K562 (cell line): ENCODE measurements at regions not wholly inside any gene's neighbourhood (a gene's known extent, or its start where the extent isn't known, plus 50 kb on each side); places are given as distances from the start of the nearest gene placed in this dataset.

Source experiments
- GABPA ChIP-seq: fragments of 200-800 bp; sonication (Bioruptor generic); conservative IDR thresholded peaks from 2 replicates; pipeline ENCODE4 v1.6.1; 2016; ENCODE audit warnings: low read depth, missing genetic modification characterization, missing compliant biosample characterization
- L3MBTL2 ChIP-seq: fragments of 450-650 bp; IDR thresholded peaks from 2 replicates; pipeline ENCODE4 v1.6.1; 2016; ENCODE audit warnings: mild to moderate bottlenecking, moderate library complexity
- MEIS2 ChIP-seq: fragments of 450-650 bp; IDR thresholded peaks from 2 replicates; pipeline ENCODE4 v1.6.1; 2014; ENCODE audit warnings: mild to moderate bottlenecking; ENCODE audit not compliant: partially characterized antibody
- MYC ChIP-seq, 2 experiments: fragments of 250-450 bp in 1 of 2; sonication (Bioruptor Pico) in 1 of 2; IDR thresholded peaks; 2 replicates each; pipeline versions ENCODE4 v1.5.1 to v1.6.1; 2012 to 2021; ENCODE audit warnings: low read depth in 2 of 2, borderline replicate concordance in 1 of 2, improper control_type of control experiment in 1 of 2, low read length in 1 of 2, mild to moderate bottlenecking in 1 of 2, moderate library complexity in 1 of 2
- RBM14 ChIP-seq: fragments of 200-400 bp; formaldehyde crosslinking; IDR thresholded peaks from 2 replicates; pipeline ENCODE4 v1.6.1; 2018; ENCODE audit warnings: low read depth, mild to moderate bottlenecking, low read length, moderate library complexity, borderline replicate concordance; ENCODE audit not compliant: insufficient read depth
- THAP12 ChIP-seq: fragments of 250-450 bp; sonication (Bioruptor Pico); IDR thresholded peaks from 2 replicates; pipeline ENCODE4 v1.9.0; 2021; ENCODE audit warnings: mild to moderate bottlenecking, inconsistent platforms
- UBTF ChIP-seq, 2 experiments: IDR thresholded peaks; 2 replicates each; pipeline ENCODE4 v1.6.1; 2012; ENCODE audit warnings: improper control_type of control experiment in 2 of 2, low read depth in 2 of 2, low read length in 2 of 2, borderline replicate concordance in 1 of 2
- TF ChIP-seq, protein P1 (sequence below): sonication (generic); formaldehyde crosslinking; IDR thresholded peaks from 2 replicates; pipeline ENCODE4 v1.8.1; 2022; ENCODE audit warnings: missing genetic modification reagents

DNA sequence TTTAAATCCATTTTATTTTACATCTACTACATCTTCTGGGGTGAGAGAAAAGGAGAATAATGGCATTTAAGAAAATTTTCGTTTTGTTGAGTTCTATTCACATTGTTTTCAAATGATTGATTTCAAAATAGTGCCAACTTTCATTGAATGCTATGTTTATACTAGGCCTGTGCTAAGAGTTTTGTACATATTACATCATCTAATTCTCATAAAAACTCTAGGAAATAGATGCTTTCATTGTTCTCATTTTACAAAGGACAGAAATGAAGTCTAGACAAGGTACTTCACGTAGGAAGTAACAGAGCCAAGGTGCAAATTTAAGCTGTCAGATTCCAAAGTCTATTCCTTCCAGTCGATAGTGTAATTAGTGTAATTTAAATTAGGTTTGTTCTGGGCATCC, 402.8 kb upstream of the UBE2E3 start (continued):
- TF ChIP-seq MYC (IDR thresholded peaks at IDR 0.05; ENCODE audit: low read depth, low read length) = no peak
- TF ChIP-seq MYC (CRISPR knock-in tag; IDR thresholded peaks at IDR 0.05; ENCODE audit: borderline replicate concordance, low read depth) = no peak
- no peak for TF ChIP-seq RBM14
- TF ChIP-seq L3MBTL2 = no peak
- no peak for TF ChIP-seq MEIS2
- TF ChIP-seq, protein P1, sequence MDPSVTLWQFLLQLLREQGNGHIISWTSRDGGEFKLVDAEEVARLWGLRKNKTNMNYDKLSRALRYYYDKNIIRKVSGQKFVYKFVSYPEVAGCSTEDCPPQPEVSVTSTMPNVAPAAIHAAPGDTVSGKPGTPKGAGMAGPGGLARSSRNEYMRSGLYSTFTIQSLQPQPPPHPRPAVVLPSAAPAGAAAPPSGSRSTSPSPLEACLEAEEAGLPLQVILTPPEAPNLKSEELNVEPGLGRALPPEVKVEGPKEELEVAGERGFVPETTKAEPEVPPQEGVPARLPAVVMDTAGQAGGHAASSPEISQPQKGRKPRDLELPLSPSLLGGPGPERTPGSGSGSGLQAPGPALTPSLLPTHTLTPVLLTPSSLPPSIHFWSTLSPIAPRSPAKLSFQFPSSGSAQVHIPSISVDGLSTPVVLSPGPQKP (CRISPR knock-in tag) = no peak
- TF ChIP-seq UBTF (IDR thresholded peaks at IDR 0.05; ENCODE audit: borderline replicate concordance in 1 of 2, low read depth in 2 of 2, low read length in 2 of 2) = no peak
- TF ChIP-seq THAP12 (CRISPR knock-in tag) = no peak
- TF ChIP-seq GABPA (tag) = no peak
